Epidermal melanocyte (primary cell): ENCODE measurements at regions not wholly inside any gene's neighbourhood (a gene's known extent, or its start where the extent isn't known, plus 50 kb on each side); places are given as distances from the start of the nearest gene placed in this dataset.
"Not testable (repeated sequence)": the region's sequence is repeated elsewhere in the genome, so short reads cannot be mapped to it uniquely, and the experiment has no call there.

Experiments used
- DNase-seq: peaks from one replicate; pipeline ENCODE4 v3.0.0; 2011; ENCODE audit warnings: low spot score; ENCODE audit not compliant: insufficient read length

GRCh38 chr6:48747471-48747870, 636.5 kb upstream of the PTCHD4 start:
- DNase-seq: no peak

GRCh38 chr6:48747040-48747439, 636.0 kb upstream of the PTCHD4 start:
- no peak for DNase-seq

GRCh38 chr6:48744948-48745347, 634.0 kb upstream of the PTCHD4 start:
- DNase-seq: no peak

- DNase-seq: no peak
These were observed 632.7 kb upstream of the PTCHD4 start for GRCh38 chr6:48743738-48744137.

GRCh38 chr6:48736501-48737206, 625.7 kb upstream of the PTCHD4 start:
- DNase-seq: peak; percentile 37

GRCh38 chr6:48735846-48736245, 624.8 kb upstream of the PTCHD4 start:
- no peak for DNase-seq

- no peak for DNase-seq
These were observed 622.6 kb upstream of the PTCHD4 start for GRCh38 chr6:48733581-48733980.

GRCh38 chr6:48714699-48715098, 603.7 kb upstream of the PTCHD4 start:
- DNase-seq: no peak

GRCh38 chr6:48714250-48714649, 603.3 kb upstream of the PTCHD4 start:
- no peak for DNase-seq

GRCh38 chr6:48713612-48714011, 602.6 kb upstream of the PTCHD4 start:
- DNase-seq: no peak

- no peak for DNase-seq
These were observed 595.3 kb upstream of the PTCHD4 start for GRCh38 chr6:48706310-48706709.

GRCh38 chr6:48701572-48701971, 590.6 kb upstream of the PTCHD4 start:
- DNase-seq: no peak

- no peak for DNase-seq
These were observed 584.9 kb upstream of the PTCHD4 start for GRCh38 chr6:48695872-48696271.

- no peak for DNase-seq
These were observed 580.4 kb upstream of the PTCHD4 start for GRCh38 chr6:48691420-48691819.

GRCh38 chr6:48689498-48689897, 578.5 kb upstream of the PTCHD4 start:
- no peak for DNase-seq

- DNase-seq: no peak
These were observed 567.4 kb upstream of the PTCHD4 start for GRCh38 chr6:48678390-48678789.

- DNase-seq: no peak
These were observed 560.5 kb upstream of the PTCHD4 start for GRCh38 chr6:48671505-48671904.

GRCh38 chr6:48670546-48670945, 559.5 kb upstream of the PTCHD4 start:
- DNase-seq: no peak

GRCh38 chr6:48667797-48668196, 556.8 kb upstream of the PTCHD4 start:
- DNase-seq: no peak

- no peak for DNase-seq
These were observed 553.8 kb upstream of the PTCHD4 start for GRCh38 chr6:48664826-48665225.

- no peak for DNase-seq
These were observed 547.9 kb upstream of the PTCHD4 start for GRCh38 chr6:48658915-48659314.

GRCh38 chr6:48641544-48641943, 530.5 kb upstream of the PTCHD4 start:
- DNase-seq: no peak

- DNase-seq: not testable (repeated sequence)
These were observed 527.8 kb upstream of the PTCHD4 start for GRCh38 chr6:48638796-48639195.

GRCh38 chr6:48630511-48630910, 519.5 kb upstream of the PTCHD4 start:
- DNase-seq: no peak
